MV-4-11 (cell line): ENCODE measurements at regions not wholly inside any gene's neighbourhood (a gene's known extent, or its start where the extent isn't known, plus 50 kb on each side); places are given as distances from the start of the nearest gene placed in this dataset.

Source experiments
- DNase-seq: peaks from one replicate; lab custom pipeline; 2025; lab: John Stamatoyannopoulos, UW

DNA sequence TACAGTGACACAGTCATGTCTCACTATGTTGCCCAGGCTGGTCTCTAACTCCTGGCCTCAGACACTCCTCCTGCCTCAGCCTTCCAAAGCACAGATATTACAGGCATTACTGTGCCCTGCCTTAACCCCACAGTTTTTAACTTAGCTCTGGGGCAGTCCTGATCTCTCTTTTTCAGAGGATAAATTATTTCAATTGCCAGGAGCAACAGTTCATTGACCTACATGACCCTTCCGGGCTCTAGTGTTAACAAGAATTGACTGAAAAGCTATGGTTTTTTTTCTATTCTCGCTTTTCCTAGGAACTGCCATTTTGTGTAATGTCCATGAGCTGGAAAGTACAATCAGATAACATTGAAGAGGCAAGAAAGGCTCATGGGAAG, 92.8 kb downstream of the HNRNPLL start:
- DNase-seq, result no peak

DNA sequence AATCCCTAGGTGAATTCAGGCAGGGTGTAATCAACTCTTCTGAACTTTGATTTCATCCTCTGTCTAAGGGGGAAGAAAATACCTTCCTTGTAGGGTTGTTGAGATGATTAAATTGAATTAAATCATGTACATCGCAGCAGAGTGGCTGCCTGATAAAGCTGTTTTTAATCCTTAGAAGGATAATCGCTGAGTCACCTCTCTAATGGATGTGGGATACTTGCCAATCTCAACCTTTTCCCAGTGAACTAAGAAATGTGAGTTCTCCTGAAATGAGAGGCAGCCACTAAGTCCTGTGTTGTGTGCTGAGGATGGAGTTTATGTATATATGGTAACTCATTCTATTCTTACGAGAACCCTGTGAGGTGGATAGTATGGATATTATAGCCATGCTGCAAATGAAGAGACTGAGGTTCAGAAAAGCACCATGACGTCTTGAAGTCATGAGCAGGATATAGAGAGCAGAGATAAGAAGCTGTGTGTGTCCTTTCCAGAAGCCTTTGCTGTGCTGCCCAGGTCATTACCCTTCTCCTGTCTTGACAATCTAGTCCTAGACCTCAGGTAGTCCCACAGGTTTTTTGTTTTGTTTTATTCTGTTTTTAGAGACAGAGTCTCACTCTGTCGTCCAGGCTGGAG, 93.3 kb downstream of the HNRNPLL start:
- no peak for DNase-seq

DNA sequence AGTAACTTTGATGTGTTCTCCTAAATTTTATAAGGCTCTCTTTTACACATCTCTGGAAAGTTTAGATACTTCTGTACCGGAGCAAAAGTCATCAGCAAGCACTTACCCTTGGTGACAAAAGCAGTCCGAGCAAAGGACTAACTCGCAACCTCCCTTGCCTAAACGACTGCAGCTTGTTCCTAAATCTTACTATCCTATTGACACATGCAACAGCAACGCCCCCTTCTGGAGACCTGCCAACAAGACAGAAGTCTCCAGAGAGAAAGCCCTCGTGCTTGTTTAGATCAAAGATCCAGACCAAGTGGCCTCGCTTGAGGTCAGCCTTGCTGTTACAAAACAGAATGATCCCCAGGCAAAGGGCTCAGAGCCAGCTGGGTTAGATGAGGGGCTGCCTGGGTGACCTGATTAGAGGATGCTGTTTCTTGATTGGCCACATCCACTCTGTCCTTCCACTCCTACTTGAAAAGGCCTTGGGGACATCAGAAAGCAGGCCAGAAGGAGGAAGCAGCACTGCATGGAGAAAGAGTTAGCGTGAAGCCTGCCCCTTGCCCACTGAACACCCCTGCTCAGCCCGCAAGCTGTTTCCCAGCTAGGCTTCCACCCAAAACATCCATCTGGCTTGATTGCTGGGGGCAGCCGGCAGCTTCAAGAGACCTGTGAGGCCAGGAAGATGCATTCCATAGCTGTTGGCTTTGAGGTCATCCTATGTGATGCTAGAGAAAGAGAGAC, 94.3 kb downstream of the HNRNPLL start:
- peak; percentile 91 for DNase-seq

DNA sequence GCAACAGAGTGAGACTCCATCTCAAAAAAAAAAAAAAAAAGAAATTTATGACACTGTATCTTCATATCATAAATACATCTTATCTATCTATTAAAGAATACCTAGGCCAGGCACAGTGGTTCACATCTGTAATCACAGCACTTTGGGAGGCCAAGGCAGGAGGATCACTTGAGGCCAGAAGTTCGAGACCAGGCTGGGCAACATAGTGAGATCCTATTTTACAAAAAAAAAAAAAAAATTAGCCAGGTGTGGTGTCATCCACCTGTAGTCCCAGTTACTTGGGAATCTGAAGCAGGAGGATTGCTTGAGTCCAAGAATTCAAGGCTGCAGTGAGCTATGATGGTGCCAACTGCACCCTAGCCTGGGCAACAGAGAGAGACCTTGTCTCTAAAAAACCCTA, 95.0 kb downstream of the HNRNPLL start:
- DNase-seq, result no peak

DNA sequence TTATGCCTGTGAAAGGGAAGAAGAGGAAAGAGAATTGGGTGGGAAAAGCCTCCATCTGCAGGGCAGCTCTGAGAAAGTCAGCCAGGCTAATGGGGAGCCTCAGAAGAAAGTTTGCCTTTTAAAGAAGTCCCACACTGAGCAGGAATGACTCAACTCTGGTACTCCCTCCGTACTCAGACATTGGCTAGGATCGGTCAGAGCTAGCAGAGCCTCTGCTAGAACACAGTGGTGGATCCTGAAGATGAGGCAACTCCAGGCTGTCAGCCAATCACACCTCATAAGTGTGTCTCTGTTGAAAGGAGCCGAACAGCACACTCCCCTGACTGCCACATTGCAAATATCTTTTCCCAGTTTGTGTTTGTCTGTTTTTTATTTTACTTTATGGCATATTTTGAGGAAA, 96.9 kb downstream of the HNRNPLL start:
- no peak for DNase-seq

DNA sequence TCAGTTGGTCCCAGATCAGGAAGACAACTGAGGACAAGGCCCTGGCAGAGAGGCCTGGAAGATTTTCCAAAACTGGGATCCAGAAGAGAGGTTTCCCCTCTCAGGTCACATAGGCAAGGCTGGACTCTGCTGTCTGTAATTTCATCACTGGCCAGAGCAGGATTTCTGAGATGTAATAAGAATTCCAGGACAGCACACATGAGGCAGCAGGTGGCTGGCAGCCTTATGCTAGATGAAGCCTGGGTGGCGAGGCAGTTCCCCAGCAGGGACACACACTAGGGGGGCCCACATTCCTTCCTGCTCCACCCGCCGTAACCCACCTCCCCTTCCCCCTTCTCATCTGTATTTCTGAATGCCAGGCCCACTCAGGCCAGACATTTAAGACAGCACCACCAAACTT, 98.6 kb downstream of the HNRNPLL start:
- DNase-seq, result no peak

DNA sequence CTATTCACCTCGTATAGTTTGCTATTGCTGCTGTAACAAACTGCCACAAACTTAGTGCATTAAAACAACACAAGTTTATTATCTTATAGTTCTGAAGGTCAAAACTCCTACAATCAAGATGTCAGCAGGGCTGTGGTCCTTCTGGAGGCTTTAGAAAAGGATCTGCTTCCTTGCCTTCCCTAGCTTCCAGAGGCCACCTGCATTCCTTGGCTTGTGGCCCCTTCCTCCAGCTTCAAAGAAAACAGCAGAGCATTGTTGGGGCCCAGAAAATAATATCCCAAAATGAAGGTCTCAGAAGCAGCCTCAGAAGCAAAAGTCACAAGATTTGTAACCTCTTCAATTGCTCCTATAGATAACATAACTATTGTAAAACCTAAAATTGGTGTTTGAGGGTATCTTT, 100.6 kb downstream of the HNRNPLL start:
- DNase-seq, result no peak

DNA sequence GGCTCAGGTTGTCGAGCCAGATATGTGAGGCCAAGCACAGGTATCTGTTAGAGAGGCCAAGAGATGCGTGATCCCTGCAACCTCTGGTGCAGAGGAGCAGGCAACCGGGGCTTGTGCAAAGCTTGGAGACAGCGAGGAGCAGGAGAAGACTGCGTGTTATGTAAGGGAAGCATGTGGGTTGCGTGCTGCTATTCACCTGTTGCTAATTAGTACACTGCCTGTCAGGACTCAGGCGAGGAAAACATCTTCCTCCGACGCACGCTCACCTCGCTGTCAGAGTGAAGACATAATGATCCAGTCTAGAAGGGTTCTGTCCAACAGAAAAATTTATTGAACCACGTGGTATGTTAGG, 102.5 kb downstream of the HNRNPLL start:
- DNase-seq, result no peak

DNA sequence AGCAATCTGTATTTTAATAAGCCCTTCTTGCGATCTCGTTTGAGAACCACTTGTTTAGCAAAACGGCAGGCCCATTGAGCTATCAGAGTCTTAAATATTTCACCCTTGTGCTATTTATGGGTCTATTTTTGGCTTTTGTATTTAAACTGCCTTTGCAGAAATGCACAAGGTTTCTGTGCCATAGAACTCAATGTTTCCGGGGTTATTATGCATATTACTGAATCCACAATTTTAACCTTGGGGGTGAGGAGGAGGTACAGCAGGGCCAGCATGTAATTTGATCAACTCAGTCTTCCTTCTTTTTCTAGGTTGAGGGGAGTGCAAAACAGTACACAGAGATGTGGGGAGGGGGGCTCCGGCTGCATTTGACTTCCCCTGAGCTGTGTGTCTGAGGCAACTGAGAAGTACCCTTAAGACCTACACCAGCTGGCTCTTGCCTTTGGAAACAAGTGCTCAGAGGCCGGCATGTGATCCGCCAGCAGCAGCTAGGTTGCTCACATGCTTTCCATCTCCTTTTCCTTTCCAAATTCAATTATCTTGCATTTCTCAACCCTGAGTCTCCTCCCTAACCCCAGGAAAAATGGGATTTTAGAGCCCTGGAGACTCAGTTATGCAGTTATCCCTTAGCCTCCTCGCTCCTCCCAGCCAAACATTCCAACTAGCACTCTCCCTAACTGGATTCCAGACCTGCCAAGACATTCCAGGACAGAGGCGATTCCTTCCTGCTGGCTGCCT, 103.0 kb downstream of the HNRNPLL start:
- DNase-seq, result no peak

DNA sequence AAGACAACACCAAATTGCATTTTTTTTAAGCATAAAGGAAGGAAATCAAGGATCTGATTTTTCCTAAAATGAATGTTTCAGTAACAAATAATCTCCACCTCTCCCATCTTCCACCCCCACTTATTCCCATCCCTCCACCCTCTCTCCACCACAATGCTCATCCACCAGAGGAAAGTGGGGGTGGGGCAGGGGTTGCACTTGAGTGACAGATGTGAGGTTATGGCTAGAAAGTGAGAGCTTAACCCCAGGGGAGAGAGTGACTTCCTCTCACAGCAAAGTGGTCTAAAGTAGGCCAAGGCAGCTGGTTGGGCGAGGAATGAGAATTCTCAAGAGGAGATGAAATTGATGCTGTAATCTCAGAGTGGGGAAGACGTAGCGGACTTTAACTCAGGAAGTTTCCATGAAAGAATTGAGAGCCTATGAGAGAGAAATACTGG, 104.7 kb downstream of the HNRNPLL start:
- peak; percentile 83 for DNase-seq

DNA sequence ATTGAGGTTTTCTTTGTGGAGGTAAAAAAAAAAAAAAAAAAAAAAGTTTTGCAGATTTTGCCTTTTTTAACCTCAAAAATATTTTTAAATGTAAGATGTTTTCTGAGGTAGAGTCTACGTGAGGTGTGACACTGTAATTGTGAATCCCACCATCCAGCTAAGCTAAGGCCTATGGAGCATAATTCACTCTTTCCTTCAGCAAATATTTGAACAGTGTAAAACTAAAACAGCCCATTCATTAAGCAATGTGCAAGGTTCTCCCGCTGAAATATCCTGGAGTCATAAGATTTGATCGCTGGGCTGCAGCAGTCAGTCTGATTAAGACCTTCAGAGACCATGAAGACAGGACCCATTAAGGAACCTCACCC, 105.1 kb downstream of the HNRNPLL start:
- no peak for DNase-seq

DNA sequence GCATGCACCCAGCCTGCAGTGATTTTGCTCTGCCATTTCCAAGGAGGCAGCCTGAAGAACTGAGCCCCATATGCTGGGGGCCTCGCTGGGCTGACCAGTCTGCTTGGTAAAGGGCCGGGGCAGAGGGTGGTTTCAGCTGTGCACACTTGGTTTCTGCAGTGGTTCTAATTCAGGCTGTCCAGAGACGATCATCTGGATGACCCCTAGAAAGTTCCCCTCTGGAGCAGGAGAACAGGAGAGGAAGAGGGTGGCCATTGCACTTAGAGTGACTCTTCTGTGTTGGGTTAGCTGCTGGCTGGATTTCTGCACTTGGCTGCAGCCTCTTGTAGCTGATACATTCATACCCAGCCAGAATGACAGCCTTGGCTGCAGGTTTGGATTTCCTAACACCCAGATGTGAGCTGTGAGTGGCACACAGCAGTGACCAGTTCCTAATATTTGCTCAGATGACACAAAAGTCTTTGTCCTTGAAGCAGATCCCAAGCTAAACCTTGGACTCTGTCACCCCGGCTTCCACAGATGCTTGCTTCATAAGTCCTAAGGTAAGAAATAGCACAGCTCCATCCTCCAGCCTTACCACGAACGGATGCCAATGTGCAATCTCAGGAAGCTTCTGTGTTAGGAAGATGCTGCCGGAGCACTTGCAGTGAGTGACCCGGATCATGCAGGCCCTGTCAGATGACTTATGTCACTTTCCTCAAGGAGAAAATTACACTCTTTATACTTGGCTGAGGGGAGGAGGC, 105.6 kb downstream of the HNRNPLL start:
- DNase-seq, result peak; percentile 31

DNA sequence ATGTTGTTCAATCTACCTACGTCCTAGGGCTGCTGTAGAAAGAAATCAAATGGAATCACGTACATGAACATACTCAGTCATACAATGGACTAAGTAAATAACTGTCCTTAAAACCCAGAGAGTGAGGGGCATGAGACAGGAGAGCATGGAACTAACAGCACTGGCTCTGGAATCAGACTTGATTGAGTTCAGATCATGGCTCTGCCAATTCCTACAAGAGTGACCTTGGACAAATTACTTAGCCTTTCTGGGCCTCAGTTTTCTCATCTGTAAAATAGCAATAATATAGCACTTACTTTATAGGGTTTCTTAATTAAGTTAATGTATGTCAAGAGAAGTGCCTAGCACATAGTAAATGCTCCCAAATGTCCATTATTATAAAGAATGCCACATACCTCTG, 106.8 kb downstream of the HNRNPLL start:
- no peak for DNase-seq

DNA sequence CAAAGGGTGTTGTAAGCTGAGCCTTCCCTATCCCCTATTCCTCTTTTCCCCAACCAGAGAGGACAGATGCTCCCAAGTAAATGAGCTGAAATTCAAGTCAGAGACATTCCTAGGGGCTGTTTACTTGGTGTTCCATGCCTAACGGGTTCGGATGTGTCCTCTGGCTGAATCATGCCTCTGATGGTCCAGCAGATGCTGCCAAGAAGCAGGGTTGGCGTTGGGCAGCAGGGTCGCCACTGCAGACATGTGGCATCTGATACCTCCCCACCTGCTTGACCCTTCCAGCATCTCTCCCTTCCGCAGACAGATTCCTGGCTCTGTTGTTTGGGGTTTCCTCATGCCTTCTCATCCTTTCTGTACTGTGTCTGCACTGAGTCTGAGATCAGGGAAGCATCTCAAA, 108.3 kb downstream of the HNRNPLL start:
- no peak for DNase-seq

DNA sequence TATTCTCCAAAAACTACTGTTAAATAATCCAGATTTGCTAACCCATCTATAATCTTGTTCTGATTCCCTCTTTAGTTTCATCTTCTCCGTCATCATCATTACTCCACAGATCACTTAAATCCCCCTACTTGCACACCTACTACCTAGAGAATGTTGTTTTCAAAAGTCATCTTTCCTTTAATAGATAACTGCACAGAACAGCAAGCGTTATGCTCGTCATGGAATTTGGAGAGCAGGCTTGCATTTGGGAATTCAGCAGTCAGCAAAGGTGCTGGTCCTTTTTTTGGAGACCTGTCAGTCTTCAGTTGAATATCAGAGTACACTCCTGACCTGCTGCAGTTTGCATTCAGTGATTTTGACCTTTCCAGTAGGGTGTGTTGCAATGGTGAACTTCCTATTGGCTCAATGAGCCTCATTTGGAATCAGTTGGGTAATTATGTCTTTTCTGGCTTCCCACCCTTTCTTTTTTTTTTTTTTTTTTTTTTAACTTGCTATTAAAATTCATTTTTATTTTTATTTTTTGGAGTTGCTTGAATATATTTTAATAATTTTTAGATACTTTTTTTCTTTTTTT, 110.6 kb downstream of the HNRNPLL start:
- peak; percentile 2 for DNase-seq

DNA sequence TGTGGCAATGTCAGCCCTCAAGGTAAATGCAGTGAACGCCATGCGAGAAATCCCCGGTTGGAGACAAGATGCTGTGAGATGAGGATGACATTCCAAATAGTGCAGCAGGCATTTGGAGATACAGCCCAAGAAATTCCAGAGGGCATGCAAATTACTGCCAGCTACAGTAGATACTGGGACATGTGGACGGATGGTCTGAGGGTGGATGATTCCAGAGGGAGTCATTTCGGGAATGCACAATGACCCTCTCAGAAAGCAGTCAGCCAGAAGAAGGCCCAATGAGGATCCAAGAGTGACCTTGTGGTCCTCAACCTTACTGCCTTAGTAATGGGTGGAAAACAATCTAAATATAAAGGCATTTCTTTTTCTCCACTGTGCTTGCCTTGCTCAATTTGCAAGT, 111.3 kb downstream of the HNRNPLL start:
- DNase-seq, result no peak

DNA sequence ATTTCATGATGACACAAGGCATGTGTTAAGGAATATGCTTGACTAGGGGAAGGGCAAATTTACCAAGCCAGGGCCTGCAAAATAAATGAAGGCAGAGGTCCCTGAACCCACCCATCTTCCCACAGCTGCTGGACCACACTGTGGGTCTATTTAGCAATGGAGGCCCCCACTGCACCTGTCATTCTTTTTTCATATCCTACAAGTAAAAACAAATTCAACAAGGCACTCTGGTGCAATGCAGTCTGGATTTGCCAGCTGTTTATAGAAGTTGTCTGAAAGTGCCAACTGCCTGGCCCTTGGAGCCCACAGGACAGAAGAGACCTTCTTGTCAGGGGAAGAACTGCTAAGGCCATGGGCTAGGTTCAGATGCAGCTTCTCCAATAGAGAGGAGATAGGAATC, 112.8 kb upstream of the ATL2 start:
- DNase-seq, result no peak

DNA sequence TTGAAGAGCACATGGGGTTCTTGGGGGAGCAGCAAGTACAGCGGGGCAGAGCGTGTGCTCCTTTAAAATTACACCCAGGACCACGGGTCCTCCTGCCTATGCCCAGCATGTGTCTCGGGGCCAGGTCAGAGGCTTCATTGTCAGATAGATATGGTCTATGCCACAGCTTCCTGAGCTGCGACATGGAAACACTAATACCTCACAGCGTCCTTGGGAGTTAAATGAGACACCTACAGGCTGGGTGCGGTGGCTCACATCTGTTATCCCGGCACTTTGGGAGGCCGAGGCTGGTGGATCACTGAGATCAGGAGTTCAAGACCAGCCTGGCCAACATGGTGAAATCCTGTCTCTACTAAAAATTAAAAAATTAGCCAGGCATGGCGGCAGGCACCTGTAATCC, 110.8 kb upstream of the ATL2 start:
- DNase-seq, result no peak

DNA sequence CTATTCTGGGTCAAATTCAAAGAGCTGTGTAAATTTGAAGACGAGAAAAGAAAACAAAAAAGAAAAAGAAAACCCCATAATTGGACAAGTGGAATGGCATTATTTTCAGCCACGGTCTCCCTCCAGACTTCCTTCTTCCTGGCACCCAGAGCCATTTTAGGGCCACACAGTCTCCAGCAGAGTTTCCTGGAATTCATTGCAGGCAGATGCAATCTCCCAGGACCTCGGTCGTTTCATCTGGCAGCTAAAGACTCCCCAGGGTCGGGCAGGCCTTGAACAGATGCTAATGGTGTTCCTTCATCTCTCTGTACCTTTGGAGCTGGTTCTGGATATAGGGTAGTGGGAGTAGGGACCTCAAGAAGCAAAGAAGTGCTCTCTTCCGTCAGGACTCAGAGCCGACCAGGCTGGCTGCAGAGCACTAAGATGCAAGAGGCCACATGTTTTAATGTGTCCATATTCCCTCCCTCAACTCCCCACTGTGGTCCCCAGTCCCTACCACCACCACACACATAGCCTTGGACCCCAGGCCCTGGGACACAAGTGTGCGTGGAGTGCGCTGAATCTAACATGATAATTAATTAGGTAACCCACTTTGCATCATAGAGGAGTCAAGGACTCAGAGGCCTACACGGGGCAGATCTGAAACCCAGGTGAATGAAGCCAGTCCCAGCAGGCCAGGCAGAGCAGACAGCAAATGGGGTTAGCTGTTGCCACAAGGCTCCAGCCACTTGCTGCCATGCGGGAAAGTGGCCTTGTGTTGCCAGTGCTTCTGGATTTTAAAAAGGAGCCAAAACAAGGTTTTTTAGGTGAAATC, 109.3 kb upstream of the ATL2 start:
- peak; percentile 10 for DNase-seq

DNA sequence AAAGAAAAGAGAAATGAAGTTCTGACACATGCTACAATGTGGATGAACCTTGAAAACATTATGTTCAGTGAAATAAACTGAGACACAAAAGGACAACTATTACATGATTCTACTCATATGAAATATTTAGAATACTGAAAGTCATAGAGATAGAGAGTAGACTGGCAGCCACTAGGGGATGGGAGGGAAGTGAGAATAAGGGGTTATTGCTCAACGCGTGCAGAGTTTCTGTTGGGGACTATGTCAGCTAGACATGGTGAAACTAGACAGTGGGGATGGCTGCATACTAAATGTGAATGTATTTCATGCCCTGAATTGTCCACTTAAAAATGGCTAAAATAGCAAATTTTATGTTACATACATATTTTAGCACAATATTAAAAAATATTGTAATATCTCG, 108.7 kb upstream of the ATL2 start:
- peak; percentile 91 for DNase-seq

DNA sequence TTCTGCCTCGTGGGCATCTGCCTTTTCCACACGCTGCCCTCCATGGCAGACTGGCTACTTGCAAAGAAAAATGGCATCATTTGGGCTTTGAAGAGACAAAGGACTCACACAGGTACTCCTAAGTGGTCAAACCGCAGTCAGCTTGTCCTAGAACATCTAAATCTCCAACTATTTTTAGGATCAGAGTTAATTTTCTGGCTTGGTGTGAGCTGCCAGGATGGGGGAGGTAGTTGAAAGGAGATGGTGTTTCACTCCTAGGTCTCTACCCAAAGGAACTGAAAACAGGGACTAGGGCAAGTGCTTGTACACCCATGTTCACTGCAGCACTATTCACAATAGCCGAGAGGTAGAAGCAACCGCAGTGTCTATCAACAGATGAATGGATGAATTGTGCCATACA, 107.9 kb upstream of the ATL2 start:
- no peak for DNase-seq
